HG03378 (cell line): ENCODE measurements at regions not wholly inside any gene's neighbourhood (a gene's known extent, or its start where the extent isn't known, plus 50 kb on each side); places are given as distances from the start of the nearest gene placed in this dataset.
A peak's percentile ranks its signal among the peaks of the same experiment; 100 is the strongest.

Source experiments
- ATAC-seq: cut with Tn5 transposase; IDR thresholded peaks from one replicate; pipeline ENCODE4 v1.9.1; 2021; ENCODE audit warnings: mild to moderate bottlenecking, moderate library complexity; ENCODE audit not compliant: unreplicated experiment

DNA sequence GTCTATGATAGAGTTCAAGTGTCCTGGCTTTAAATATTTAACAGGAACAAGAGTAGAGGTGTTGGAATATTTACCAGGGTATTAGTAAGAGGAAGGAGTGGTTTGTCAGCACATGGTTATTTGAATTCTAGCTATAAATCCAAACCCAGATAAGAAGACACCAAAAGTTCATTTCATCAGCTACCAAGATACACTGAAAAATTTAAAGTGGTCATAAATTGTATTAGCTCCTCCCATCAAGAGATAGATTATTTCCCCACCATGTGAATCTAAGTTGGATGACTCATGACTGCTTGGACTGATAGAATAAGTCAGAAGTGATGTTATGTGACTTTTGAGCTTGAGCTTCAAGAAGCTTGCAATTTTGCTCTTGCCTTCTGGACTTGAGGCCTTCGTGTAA is 72.1 kb upstream of the GRAMD2B start:
- ATAC-seq = no peak

DNA sequence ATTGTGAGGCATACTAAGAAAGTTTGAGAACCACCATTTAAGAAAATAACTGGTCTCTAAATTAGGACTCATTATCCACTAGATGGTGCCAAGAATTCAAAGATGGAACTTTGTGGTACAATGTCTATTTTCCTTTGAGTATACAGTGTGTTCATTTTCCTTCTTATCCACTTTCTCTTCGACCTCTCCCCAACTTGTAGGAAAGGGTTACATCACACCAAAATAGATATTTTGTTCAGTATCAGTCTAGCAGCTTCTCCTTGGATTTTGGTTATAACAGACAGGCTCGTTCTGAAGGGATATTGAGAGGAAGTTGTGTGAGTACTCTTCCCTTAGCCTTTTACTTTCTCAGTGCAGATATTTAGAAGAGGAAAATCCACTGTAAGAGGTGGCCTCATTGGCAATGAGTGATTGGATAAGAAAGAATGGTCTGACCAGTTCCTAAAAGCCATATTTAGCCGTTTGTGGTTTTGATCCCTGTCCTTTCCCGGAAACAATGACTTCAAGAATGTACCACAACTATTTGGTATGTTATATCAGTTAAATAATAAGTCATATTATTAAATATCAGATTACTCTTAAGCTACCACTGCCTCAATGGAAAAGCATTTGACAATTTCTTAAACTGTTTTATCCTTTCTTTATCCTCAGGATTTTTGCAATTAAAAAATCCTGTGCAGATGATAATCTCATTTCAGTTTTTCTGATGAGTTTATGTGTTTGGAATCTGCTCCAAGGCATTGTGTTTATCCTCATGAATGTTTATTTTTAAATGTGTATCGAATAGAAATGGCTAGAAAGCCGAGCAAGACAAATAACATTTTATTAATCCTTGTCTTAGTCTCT is 69.0 kb upstream of the GRAMD2B start:
- peak; percentile 37 for ATAC-seq

DNA sequence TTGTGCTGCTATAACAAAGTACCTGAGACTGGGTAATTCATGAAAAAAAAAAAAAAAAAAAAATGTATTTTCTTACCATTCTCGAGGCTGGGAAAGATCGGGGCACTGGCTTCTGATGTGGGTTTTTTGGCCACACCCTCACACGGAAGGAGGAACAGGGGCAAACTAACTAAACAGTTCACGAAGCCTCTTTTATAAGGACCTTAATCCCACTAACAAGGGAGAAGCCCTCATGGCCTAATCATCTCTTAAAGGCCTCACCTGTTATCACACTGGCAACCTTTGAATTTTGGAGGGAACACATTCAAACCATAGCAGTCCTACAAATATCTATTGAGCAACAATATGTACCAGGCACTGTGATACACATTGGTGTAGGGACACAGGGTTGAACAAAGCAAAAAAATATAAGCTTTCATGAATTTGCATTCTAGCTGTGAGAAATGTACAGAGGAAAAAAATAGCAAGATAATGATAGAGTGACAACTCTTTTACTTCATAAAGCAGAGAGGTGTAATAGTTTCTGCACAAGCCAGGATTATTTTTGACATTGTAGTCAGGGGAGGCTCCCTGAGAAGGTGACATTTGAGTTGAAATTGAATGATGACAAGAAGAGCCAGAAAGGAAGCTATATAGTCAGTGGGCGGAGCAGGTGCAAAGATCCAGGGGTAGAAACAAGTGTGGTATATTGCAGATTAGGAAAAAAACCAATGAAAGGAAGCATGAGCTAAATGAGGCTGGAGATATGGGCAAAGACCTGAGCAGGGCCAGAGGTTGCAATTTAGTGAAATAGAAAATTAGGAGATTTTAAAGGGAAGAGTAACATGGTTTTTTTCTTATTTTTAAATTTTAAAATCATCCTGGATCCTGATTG is 68.1 kb upstream of the GRAMD2B start:
- ATAC-seq = no peak

DNA sequence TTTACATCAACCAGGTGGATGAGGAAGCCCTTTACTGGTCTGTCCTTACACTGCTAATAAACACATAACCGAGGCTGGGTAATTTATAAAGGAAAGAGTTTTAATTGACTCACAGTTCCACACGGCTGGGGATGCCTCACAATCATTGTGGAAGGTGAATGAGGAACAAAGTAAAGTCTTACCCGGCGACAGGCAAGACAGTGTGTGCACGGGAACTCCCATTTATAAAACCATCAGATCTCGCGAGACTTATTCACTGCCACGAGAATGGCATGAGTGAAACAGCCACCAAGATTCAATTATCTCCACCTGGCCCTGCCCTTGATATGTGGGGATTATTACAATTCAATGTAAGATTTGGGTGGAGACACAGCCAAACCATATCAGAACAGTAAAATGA is 67.3 kb upstream of the GRAMD2B start:
- peak; percentile 35 for ATAC-seq

DNA sequence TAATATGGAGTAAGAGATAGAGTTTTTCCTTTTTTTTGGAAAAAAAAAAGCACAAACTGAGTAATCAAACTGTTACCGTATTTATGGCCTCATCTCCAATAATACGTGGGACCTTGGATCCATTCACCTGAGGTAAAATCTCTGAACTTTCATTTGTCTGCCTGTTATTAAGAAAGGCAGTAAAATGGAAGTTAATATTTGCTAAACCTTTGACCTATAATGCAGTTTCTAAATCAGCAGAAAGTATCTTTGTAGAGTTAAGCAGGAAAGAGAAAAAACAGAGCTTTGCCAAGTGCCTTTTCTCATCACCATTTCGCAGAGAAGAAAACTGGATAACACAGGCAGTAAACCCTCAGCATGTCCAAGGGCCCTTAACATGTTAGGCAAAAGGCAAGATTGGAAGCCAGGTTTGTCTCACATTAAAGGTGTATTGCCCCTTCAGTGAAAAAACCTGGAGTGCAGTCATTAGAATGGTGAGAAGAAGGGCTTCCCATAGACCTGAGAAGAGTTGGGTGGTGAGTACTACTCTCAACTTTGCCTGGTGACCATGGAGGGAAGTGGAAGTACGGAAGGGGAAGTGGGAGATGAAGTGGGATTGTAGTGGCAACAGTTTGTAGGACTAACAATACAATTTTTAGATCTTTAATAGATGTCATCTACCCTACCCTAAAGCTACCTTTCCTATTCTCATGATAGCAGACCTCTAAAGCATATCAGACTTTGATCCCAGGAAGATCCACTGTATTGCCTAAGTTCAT is 65.4 kb upstream of the GRAMD2B start:
- no peak for ATAC-seq

DNA sequence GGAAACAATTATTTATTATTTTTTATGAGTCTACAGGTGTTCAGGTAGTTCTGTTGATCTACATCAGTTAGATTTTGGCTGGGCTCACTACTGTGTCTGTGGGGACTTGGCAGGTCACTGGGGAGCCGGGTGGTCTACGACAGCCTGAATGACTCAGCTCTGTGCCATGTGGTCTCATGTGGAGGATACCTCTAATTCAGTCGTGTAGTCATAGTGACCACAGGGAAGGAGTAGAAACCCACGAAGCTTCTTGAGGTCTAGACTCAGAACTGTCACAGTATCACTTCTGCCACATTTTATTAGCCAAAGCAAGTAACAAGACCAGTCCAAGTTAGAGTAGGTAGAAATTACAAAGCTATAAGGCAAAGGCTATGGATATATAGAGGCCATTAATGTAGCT is 64.7 kb upstream of the GRAMD2B start:
- ATAC-seq = peak; percentile 96

DNA sequence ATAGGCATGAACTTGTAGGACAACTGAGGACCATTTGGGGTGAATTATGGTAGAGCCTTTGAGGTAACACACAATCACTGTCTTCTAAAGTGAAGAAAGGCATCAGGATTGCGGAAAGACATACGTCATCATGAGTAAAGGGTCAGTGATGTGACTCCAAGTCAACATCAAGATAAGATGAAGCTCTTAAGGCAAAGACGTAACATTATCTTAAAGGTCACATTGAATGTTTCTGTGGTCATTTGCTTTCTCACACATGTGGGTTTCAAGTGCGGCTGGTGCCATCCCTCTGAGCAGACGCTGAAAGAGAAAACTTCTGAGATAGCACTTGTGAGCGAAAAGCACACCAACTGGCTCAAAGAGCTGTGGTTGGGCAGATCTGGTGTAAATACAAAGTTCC is 63.3 kb upstream of the GRAMD2B start:
- ATAC-seq = no peak

DNA sequence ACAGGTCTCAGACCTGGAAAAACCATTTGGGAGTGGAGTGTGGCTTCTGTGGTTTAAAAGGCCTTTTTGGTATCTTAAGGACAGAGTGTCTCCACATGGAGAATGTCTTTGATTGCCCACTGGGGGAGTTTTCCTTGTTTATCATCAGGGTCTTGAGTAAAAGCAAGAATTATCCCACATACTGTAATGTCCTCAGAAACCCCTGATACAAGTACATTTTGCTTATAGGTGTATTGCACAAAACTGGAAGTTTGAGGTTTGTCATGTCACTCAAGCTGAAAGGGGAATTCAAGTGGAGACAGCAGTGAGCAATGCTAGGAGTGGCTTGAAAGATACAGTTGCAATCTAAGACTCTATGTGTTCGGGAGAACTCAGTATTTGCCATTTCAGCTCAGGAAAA is 62.7 kb upstream of the GRAMD2B start:
- no peak for ATAC-seq

DNA sequence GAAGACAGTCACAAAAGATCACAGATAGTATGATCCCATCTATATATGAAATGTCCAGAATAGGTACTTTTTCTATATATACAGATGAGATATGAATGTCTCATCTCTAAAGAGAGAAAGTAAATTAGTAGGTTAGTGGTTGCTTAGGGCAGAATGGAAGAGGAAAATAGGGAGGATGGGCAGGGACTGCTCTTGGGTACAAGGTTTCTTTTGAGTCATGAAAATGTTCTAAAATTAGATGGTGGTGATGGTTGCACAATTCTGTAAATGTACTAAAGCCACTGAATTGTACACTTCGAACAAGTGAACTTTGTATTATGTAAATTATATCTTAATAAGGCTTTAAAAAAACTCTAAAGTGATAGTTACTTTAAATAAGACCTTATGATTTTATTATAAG is 59.6 kb upstream of the GRAMD2B start:
- no peak for ATAC-seq

DNA sequence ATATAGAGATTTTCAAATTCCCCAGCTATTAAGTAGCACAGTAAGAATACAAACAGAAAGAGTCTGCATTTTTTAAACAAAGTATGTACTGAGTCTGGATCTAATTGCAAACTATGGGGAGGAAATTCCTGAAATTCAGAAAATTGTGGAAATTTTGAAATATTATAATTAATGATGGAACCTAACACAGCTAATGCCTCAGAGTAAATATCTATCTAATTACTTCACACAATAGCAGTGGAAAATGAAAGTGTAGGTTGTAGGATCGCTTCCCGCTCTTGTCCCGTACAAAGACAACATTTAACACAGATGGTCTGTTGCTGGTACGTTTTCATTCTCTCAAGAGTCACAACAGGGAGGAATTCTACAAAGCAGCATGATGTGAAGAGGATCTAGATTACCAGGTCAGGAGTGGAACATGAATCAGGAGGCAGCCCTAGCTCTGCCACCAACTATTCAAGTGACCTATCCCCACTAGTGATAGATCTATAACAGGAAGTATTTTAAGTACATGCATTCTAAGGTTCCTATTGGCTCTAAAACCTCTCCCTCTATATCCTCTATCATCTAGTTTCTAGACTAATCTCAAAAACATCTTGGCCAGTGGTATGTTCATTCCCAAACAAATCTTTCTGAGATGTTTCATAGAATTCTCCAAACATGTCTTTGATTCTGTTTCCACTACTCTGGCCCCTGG is 58.9 kb upstream of the GRAMD2B start:
- no peak for ATAC-seq

DNA sequence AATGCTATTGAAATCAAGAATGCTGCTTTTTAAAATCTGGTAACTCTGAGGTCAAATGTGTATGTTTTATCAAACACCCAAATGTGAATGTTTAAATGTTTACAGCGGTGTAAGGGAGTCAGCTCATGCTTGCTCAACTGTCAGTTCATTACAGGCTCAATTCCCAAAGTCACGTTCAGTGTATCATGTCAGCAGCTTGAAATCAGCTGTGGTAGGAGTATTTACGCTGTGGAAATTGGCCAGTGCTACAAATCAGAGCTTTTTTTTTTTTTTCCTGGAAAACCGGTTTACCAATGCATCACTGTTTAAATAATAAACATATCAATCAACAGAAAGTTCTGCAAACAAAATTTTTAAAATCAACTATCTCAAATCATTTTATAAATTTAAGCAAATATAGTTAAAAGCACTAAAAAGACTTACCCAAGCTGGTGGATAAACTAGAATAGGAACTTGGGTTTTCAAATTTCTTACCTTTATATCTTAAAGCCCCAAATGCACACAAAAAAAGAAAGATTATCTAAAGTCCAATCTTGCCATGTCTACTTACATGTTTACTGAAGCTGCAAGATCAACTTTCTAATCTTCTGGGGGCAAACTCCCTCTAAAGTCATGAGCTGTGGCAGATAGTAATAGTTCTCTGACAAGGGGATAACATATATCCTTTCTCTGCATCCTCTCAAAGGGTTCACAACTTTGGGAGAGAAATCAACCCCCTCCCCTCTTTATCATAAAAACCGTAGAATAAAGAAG is 57.6 kb upstream of the GRAMD2B start:
- ATAC-seq = no peak

DNA sequence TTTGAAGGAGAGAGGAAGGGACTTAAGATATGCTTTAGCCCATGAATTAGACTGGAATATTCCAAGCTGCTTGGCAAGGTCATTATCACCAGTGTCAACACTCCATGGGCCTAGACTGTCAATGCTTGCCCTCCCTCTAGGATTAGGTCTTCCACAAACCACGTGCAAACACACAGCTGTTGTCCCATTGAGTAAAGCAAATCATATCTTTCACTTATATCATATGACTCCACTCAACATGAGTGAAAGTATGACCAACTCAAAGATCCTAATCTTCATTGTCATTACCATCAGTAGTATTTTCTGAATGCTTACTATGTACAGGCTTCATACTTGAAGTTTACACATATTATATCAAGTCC is 57.0 kb upstream of the GRAMD2B start:
- no peak for ATAC-seq

DNA sequence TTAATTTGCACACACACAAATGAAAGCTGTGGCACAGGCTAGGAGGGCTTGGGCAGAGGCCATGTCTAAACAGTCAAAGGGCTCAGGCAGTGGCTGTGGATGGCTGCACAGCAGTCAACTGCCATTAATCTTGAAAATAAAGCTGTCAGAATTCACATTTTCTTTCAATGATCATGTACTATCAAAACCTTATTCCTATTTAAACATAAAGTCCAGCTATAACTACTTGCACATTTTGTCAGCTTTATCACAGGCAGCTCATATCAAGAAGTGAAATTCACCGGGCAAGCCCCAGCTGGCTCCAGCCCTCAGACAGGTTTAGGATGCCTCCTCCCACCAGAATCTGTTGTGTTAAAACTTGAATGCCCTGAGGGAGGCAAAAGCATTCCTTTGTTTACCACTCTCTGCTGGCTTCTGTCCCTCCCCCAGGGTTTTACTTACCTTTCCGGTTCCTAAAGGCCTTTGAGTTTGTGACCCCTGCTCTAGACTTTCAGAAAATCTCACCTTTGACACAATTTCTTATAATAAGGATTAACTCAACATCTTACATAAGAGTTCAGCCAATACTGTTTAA is 54.9 kb upstream of the GRAMD2B start:
- ATAC-seq = peak; percentile 58

DNA sequence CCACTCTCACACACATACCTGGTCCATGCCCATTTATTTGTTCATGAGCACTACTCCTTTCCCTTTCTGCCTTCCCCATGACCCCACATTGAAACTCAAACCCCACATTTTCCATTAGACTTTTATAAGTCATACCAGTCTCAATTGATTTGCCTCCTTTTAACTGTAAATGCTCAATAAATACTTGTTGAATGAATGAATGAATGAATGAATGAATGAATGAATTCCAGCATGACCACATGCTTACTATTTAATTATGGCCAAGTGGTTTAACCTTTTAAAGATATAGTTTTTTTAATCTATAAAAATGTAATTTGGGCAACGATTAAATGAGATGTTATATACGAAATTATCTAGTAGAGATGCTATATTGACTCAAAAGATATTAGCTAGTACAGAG is 54.1 kb upstream of the GRAMD2B start:
- ATAC-seq = no peak

DNA sequence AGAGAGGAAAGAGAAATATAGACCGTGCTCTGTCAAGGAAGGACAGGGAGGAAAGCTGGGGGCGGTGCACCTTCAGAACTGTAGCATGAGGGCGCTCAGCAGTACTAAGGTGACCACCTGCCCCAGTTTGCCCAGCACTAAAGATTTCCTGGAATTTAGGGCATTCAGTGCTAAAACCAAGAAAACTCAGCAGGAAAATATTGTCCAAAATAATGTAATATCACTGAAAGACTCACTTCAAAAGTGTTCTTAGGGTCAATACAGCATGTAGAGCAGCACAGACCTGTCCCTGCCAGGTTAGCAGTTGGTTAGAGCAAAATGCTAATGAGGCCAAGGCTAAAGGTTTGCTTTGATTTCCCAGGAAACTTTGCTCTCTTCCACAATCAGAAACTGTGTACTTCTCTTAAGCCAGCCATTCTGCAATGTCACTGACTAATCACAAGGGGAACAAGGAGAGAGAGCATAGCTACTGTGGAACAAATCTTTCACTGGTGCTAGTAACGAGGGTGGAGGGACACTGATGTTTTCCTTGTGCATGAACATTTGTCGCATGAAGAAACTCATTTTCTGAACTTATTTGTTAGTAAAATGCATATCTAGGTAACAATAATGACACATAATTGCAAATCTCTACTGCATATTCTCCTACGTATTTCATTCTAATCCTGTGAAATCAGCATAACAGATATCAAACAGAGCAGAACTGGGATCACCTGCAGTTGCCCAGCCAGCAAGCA is 53.0 kb upstream of the GRAMD2B start:
- no peak for ATAC-seq

DNA sequence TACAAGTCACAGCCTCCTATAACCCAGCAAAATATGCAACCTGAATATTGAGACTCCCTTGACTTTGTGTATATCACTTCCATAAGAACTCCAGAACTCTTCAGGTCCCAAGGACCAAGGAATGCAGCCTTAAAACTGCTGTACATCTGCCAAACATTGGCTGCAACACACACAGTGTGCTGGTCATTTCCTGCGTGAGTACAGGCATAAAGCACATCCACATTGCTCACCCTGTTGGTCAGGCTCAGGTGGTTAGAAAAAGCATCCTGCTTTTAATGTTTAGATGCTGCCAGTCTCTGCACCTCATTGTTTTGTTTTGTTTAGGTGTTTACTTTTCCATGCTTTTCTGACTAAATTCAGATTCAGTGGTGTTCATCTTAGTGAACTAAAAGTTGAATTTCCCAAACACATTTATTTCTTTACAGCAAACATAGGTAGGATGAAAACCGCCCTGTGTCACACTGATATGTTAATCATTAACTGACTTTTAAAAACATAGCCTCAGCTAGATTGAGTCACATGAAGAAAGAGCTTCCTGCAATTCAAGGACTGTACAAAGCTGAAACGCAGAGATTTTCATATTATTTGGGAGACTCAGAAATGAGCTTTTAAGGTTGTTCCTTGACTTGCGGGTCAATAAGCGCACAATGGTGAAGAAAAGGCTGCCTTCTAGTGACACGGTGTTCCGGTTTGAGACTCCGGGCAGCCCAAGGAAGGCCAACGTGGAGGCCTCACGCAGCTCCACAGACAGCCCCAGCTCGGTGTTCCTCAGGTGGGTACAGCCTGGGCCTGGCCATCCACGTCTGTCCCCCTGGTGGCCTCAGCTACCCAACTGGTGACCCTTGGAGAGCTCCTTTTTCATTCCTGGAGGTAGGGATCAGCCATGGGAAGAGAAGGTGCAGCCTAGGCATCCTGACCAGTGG is 52.2 kb upstream of the GRAMD2B start:
- no peak for ATAC-seq

DNA sequence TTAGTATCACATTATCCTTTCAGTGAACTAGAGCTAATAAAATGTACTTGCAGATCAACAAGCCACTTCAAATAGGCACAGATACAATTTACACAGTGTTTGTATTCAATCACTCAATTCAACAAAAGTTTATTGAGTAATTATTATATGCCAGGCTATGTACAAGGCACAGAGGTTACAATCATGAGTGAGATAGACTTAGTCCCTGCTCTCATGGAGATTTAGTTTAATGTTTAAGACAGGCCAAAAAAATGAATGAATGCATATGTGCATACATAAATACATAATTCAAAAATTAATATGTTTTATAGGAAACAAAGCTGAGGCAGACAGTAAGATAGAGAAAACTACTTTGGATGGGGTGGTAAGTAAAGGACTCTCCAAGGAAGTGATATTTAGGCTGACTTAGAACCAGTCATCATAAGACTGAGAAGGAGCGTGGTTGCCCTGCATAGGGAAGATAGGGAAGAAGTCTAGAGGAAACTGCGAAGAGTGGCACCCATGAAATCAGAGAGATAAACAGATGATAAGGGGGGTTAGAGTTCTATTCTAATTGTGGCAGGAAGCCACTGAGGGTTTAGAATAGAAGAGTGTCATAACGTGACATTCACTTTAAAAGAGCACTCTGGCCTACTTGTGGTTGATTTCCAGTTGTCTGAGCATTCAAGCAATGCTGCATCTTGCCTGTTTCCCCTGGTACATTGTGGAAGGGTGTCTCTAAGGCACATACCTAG is 49.7 kb upstream of the GRAMD2B start:
- no peak for ATAC-seq
